SW 1271 (cell line): ENCODE measurements at regions not wholly inside any gene's neighbourhood (a gene's known extent, or its start where the extent isn't known, plus 50 kb on each side); places are given as distances from the start of the nearest gene placed in this dataset.

Source experiments
- DNase-seq, 2 experiments: peaks; one replicate each; lab custom pipeline; 2025; lab: John Stamatoyannopoulos, UW

GRCh38 chr3:110528305-110529121 is 543.1 kb upstream of the NECTIN3 start:
- no peak for DNase-seq

GRCh38 chr3:110530902-110531301 is 540.7 kb upstream of the NECTIN3 start:
- no peak for DNase-seq

DNA sequence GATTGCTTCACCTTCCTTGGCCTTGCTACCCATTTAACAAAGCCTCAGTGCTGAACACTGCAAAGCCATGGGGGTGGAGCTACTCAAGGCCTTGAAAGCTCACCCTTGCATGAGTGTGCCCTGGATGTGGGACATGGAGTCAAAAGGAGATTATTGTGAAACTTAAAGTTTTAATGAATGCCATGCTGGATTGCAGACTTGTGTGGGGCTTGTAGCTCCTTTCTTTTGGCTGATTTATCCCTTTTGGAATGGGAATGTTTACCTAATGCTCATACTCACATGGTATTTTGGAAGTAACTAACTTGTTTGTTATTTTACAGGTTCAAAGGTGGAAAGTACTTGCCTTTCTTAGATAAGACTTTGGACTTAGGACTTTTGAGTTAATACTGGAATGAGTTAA is 538.5 kb upstream of the NECTIN3 start:
- no peak for DNase-seq

DNA sequence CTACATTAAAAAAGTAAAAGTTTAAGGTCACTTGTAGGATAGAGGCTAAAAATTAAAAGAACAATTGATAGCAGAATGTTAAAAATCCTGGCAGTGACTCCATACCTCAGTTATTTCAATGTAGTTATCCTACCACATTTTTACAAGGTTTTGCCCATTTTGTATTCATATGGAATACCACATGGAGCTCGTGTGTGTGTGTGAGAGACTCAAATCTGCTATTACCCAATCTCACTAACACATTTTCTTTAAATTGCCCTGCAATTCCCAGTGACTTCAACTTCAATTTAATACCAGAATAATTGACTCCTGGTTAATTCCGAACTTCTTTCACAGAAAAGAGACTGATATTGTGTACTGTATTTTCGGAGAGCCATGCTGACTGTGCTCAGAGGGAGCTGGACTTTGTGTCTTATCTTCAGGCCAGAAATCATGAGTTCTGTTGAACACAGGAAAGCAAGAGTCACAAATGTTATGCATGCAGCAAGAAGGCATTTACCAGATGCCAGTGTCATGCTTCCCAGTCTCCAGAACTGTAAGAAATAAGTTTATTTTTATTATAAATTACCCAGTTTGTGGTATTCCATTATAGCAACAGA is 529.0 kb upstream of the NECTIN3 start:
- DNase-seq = no peak

DNA sequence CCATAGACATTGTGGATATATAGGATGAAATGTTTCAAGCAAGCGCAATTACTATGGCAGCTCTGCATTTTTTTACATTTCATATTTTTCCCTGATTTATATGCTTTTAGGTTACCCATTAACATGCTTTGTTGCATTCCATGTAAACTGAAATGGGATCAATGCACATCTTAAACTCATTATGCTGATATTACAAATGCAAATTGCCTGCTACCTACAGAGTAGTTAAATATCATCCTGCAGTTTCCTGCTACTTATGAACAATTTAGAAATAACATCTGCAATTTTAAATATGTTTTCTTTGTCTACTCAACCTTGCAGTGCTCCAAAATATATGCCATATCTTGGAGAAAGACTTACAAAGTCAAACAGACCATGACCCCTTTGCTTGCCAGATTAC is 526.9 kb upstream of the NECTIN3 start:
- no peak for DNase-seq

- DNase-seq = no peak
Measured at GRCh38 chr3:110550511-110550910, 521.1 kb upstream of the NECTIN3 start.

- no peak for DNase-seq
Measured at GRCh38 chr3:110562621-110563020, 509.0 kb upstream of the NECTIN3 start.

GRCh38 chr3:110564674-110565073 is 506.9 kb upstream of the NECTIN3 start:
- no peak for DNase-seq

- no peak for DNase-seq
Measured at GRCh38 chr3:110567029-110567428, 504.6 kb upstream of the NECTIN3 start.

- peak in 1 of 2 experiments; percentile 35 for DNase-seq
Measured at GRCh38 chr3:110568246-110568645, 503.4 kb upstream of the NECTIN3 start.

DNA sequence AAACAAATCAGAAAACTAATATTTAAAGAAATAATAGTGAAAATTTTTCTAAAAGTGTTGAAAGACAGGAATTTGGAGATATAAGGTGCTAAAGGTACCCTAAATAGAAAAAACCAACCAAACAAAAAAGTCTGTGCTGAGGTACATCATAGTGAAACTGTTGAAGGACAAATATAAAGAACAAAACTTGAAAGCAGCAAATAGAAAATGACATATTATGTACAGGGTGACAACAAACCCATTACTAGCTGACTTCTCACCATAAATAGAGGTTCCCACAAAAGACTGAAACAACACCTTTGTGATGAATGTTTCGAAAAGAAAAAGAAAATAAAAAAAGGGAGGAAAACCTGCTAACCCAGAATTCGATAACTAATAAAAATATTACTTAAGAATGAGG is 502.5 kb upstream of the NECTIN3 start:
- DNase-seq = no peak

DNA sequence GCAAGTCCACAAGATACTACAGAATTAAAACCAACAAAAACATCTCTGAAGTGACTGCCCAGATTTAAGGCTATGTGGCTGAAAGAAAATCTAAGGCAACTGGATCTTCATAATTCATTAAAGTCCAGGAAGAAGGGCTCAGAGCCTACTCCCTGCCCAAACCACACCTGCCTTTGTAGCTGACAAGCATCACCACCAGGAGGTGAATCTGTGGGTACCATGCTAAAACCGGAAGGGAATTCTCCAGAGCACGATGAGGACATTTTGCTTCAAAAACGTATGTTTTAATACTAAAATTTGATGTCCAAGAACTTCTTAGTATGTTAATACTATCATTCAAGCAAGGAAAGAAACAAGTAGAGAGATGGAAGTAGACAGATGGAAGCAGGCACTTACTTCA is 495.9 kb upstream of the NECTIN3 start:
- DNase-seq = no peak

DNA sequence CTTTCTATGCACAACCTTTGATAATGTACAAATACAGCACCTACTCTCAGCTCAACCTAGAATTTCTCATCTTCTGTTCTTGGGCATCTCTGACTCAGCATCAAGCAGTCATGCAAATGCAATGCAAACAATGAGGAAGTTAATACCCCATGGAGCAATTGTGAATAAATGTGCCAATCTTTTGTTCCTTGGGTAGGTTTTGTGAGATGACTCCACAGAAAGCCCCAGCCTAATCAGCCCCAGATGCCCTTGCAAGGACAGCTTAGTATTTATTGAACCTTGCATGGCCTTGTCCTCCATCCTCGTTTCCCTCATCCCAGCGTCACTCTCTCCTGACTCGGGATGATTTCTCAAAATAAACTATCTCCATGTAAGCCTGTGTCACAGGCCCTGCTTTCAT is 494.7 kb upstream of the NECTIN3 start:
- peak; percentile 45 to 74 for DNase-seq

GRCh38 chr3:110577854-110578253 is 493.8 kb upstream of the NECTIN3 start:
- DNase-seq = no peak

- no peak for DNase-seq
Measured at GRCh38 chr3:110579840-110580550, 491.6 kb upstream of the NECTIN3 start.

DNA sequence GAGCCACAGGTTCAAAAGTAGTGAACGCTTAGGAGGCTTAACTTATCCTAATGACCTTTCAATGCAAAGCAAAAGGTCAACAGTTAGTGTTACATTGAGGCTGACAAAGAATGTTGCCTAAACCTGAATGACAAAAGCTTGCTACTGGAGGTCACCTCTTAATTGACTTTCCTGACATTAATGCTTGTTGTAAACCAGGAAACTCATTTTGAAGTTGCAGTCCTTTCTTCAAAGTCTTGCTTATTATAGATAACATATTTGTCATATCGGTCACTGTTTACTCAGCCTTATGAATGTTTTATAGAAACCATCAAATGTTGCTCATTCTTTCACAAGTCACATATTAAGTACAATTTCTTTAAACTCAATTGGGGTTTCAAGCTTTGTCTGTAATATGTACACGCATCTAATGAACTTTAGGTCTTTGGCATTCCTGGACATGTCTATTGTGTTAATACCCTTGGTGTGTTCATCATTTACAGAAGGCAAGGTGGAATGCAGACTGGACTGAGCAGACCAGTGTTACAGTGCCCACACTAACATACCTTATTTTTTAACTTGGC is 488.2 kb upstream of the NECTIN3 start:
- DNase-seq = no peak

GRCh38 chr3:110588906-110589305 is 482.7 kb upstream of the NECTIN3 start:
- DNase-seq = no peak

DNA sequence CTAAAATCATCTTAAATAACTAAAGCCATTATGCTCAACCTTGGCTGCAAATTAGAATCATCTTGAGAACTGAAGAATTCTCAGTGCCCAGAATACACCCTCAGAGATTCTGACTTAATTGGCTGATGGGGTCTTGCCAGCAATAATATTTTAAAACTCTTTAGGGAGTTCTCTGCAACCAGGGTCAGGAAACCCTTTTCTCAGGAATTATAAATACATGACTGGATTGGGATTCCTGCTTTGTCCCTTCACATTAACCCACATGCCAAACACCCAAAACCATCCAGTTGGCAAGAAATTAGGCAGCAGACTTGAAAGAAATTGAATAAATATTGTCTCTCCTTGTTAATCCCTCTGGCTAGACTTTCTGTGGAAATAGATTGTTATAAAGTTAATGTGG is 482.3 kb upstream of the NECTIN3 start:
- no peak for DNase-seq

GRCh38 chr3:110593749-110594148 is 477.9 kb upstream of the NECTIN3 start:
- no peak for DNase-seq

- DNase-seq = no peak
Measured at GRCh38 chr3:110598847-110599490, 472.6 kb upstream of the NECTIN3 start.

GRCh38 chr3:110608566-110608965 is 463.1 kb upstream of the NECTIN3 start:
- no peak for DNase-seq

- no peak for DNase-seq
Measured at GRCh38 chr3:110612045-110612444, 459.6 kb upstream of the NECTIN3 start.
